GM06990 (cell line): ENCODE measurements at regions not wholly inside any gene's neighbourhood (a gene's known extent, or its start where the extent isn't known, plus 50 kb on each side); places are given as distances from the start of the nearest gene placed in this dataset.

ENCODE experiments used
- DNase-seq: peaks from one replicate; pipeline ENCODE4 v3.0.0-alpha.2; 2011; ENCODE audit not compliant: insufficient read length; ENCODE audit errors: extremely low read depth
- H3K27me3 ChIP-seq: replicated peaks from 2 replicates; pipeline ENCODE4 v1.6.0; 2011; ENCODE audit warnings: low read length; ENCODE audit not compliant: control insufficient read depth, insufficient read depth
- H3K36me3 ChIP-seq: 2 replicates; pipeline ENCODE4 v1.5.1; 2011; ENCODE audit warnings: low read length; ENCODE audit not compliant: control insufficient read depth, insufficient read depth
- H3K4me3 ChIP-seq: replicated peaks from 2 replicates; pipeline ENCODE4 v1.5.1; 2011; ENCODE audit warnings: low read depth, mild to moderate bottlenecking, control low read depth, low read length
- TF ChIP-seq, protein P1 (sequence below): IDR thresholded peaks from 2 replicates; pipeline ENCODE4 v1.5.1; 2011; ENCODE audit warnings: low read length, control low read depth, mild to moderate bottlenecking, inconsistent platforms; ENCODE audit not compliant: insufficient read depth, poor library complexity, severe bottlenecking

DNA sequence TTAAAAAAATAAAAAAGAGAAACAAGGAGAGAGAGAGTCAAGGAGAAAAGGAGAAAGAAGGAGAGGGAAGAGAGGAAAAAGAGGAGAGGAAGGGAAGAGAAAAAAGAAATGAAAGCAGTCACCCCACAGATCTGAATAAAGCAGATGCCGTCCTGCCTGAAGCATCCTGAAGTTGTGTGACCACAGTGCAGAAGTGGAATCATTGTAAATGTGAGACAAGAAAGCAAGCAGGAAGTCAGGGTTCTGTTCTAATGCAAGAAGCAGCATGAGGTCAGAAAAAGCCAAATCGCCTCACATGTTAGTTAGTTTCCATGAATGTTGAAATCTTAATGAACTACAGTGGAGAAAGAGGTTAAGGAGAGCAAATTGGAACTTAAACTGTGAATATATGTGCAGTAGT lies 692.5 kb downstream of the CENPC start:
- no peaks in the 10 kb centered on the region for H3K36me3 ChIP-seq
- no peak for DNase-seq
- no peaks in the 10 kb centered on the region for H3K27me3 ChIP-seq
- no peak overlapping the region for H3K4me3 ChIP-seq
- TF ChIP-seq, protein P1, sequence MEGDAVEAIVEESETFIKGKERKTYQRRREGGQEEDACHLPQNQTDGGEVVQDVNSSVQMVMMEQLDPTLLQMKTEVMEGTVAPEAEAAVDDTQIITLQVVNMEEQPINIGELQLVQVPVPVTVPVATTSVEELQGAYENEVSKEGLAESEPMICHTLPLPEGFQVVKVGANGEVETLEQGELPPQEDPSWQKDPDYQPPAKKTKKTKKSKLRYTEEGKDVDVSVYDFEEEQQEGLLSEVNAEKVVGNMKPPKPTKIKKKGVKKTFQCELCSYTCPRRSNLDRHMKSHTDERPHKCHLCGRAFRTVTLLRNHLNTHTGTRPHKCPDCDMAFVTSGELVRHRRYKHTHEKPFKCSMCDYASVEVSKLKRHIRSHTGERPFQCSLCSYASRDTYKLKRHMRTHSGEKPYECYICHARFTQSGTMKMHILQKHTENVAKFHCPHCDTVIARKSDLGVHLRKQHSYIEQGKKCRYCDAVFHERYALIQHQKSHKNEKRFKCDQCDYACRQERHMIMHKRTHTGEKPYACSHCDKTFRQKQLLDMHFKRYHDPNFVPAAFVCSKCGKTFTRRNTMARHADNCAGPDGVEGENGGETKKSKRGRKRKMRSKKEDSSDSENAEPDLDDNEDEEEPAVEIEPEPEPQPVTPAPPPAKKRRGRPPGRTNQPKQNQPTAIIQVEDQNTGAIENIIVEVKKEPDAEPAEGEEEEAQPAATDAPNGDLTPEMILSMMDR, result no peak

DNA sequence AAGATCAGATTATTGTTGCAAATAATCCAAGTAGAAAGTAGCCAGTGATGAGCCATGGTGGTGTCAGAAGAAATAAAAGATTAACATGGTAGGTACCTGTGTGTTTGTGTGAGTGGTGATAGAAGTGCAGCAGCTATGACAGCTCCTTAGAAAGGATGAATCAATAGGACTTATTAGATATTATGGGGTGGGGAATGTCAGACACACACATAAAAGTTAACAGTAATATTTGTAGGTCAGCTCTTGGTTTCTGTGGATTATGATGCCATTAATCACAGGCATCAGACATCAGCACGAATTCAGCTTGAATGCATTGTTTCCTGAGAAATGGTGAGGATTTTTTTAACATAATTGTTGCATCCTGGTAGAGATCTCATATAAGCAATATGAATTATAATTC lies 695.7 kb downstream of the CENPC start:
- TF ChIP-seq, protein P1, result no peak
- Histone ChIP-seq H3K4me3 (no peak overlapping the region), H3K36me3 (no peaks in the 10 kb centered on the region), H3K27me3 (no peaks in the 10 kb centered on the region)
- DNase-seq, result no peak

DNA sequence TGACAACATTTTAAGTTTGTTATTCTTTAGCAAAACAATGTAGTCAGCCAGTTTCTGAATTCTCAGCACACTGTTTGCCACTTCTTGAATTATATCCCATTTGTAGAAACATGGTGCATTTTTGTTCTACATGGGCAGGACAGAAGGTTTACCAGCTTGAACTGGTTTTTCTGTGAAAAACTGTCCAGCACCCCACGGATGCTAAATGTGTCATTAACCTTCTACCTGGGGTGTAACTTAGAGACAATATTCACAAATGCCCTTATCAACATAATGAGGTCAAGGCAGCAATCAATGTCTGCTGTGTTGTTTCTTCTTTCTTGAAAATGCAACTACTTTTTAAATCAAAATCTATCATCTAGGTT lies 702.6 kb downstream of the CENPC start:
- Histone ChIP-seq H3K27me3 (no peaks in the 10 kb centered on the region), H3K4me3 (no peak overlapping the region), H3K36me3 (no peaks in the 10 kb centered on the region)
- TF ChIP-seq, protein P1, result no peak
- DNase-seq, result no peak

DNA sequence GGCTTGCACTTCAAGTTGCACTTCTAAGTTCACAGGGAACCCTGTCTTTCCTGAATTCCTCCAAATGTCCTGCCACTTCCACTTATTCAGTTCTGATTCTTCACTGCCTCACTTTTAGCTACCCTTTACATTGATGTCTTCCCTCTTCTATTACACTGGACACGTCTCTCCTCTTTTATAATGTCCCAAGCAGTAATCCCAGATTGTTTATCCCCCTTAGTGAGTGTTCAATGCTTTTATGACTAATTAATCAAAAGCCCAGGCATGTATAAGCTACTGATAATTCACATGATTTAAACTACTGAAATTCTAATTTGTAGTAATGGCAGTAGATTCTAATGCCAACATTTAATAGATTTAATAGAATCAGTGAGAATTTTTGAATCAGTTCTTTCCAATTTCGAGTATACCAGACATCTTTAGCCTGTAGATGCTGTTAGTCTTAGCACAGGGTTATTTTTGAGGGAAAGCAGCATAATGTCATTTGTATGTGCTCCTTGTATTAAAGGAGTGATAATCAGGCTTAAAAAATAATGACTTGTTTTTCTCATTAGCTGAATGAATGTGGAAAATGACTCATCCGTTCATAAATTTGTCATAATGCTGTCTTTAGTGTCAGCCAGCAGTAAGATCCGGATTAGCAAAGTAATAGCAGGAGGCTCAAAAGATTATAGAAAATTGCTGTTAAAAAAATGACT lies 703.1 kb downstream of the CENPC start:
- H3K36me3 ChIP-seq, result no peaks in the 10 kb centered on the region
- DNase-seq, result no peak
- TF ChIP-seq, protein P1, result no peak
- no peak overlapping the region for H3K4me3 ChIP-seq
- H3K27me3 ChIP-seq, result no peaks in the 10 kb centered on the region

DNA sequence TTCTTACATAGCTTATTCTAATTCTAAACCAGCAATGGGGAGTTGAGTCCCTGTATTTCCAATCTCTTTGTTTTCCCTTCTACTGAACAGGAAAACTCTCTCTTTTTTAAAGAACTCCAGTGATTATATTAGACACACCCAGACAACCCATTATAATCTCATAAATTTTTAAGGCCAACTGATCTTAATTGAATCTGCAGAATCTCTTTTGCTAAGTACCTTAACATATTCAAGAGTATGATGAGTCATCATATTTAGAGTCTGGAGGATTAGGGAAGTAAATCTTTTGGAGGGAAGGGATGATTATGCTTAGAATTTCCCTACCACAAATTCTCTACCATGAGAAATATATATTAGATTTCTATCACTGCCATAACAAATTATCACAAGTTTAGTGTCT lies 705.1 kb downstream of the CENPC start:
- no peak for DNase-seq
- Histone ChIP-seq H3K4me3 (no peak overlapping the region), H3K27me3 (no peaks in the 10 kb centered on the region), H3K36me3 (no peaks in the 10 kb centered on the region)
- TF ChIP-seq, protein P1, result no peak

DNA sequence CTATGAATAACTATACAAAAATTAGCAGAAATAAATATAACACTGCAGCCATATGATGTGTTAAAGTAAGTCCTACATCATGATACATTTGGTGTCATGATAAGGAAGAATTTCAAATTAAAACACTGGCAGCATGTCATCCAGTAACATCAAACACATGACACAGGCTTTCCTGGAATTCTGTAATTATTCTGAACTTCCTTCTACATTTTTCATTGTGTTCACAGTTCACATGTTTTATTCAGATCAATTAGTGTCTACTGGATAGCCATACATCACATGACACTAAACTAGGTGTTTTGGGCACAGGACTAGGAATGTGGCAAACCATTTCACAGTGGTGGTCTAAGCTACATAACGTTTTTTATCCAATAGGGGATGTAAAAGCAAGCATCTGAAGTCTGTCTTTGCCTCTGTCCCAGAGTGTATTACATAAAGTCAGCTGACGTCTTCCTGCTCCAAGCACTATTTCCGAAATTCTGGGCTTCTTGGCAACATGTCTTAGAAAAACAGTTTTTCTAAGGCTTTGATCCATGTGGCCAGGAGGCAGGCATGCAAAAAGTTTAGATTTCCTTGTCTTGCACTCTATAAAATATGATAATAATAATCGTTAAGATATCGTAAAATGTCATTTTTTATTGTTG lies 707.9 kb downstream of the CENPC start:
- H3K4me3 ChIP-seq, result no peak overlapping the region
- no peaks in the 10 kb centered on the region for H3K36me3 ChIP-seq
- no peak for DNase-seq
- TF ChIP-seq, protein P1, result no peak
- H3K27me3 ChIP-seq, result no peaks in the 10 kb centered on the region
